BJ (cell line): ENCODE measurements at regions not wholly inside any gene's neighbourhood (a gene's known extent, or its start where the extent isn't known, plus 50 kb on each side); places are given as distances from the start of the nearest gene placed in this dataset.

Experiments used
- CTCF ChIA-PET: fragments of 350-600 bp; formaldehyde crosslinking; extraction: SDS; loops from one replicate; lab custom pipeline; 2021; ENCODE audit warnings: antibody characterized with exemption, inconsistent platforms; lab: Yijun Ruan, JAX
- POLR2A ChIA-PET: fragments of 300-600 bp; sonication (Branson Sonifier 250); formaldehyde crosslinking; extraction: SDS; loops from one replicate; lab custom pipeline; 2021; ENCODE audit warnings: antibody characterized with exemption; lab: Charles Lee
- DNase-seq: peaks from one replicate; pipeline ENCODE4 v3.0.0-alpha.2; 2011; ENCODE audit warnings: low read depth
- H3K27me3 ChIP-seq: 2 replicates; pipeline ENCODE4 v1.6.0; 2011; ENCODE audit warnings: low read length; ENCODE audit not compliant: control insufficient read depth, insufficient read depth
- H3K36me3 ChIP-seq: 2 replicates; pipeline ENCODE4 v1.5.1; 2011; ENCODE audit warnings: low read length; ENCODE audit not compliant: control insufficient read depth, insufficient read depth
- H3K4me3 ChIP-seq: 2 replicates; pipeline ENCODE4 v1.5.1; 2011; ENCODE audit warnings: low read depth, mild to moderate bottlenecking, control low read depth, low read length
- TF ChIP-seq, protein P1 (sequence below): IDR thresholded peaks from 2 replicates; pipeline ENCODE4 v1.5.1; 2011; ENCODE audit warnings: low read depth, mild to moderate bottlenecking, control low read depth, inconsistent platforms, low read length, moderate library complexity; ENCODE audit not compliant: insufficient read depth

GRCh38 chr7:8353991-8354390 is 79.4 kb upstream of the NXPH1 start:
- Histone ChIP-seq H3K27me3 (no peaks in the 10 kb centered on the region), H3K36me3 (no peaks in the 10 kb centered on the region), H3K4me3 (no peak overlapping the region)
- TF ChIP-seq, protein P1, sequence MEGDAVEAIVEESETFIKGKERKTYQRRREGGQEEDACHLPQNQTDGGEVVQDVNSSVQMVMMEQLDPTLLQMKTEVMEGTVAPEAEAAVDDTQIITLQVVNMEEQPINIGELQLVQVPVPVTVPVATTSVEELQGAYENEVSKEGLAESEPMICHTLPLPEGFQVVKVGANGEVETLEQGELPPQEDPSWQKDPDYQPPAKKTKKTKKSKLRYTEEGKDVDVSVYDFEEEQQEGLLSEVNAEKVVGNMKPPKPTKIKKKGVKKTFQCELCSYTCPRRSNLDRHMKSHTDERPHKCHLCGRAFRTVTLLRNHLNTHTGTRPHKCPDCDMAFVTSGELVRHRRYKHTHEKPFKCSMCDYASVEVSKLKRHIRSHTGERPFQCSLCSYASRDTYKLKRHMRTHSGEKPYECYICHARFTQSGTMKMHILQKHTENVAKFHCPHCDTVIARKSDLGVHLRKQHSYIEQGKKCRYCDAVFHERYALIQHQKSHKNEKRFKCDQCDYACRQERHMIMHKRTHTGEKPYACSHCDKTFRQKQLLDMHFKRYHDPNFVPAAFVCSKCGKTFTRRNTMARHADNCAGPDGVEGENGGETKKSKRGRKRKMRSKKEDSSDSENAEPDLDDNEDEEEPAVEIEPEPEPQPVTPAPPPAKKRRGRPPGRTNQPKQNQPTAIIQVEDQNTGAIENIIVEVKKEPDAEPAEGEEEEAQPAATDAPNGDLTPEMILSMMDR: no peak
- POLR2A ChIA-PET: no interaction called here
- no peak for DNase-seq
- CTCF ChIA-PET: no interaction called here

DNA sequence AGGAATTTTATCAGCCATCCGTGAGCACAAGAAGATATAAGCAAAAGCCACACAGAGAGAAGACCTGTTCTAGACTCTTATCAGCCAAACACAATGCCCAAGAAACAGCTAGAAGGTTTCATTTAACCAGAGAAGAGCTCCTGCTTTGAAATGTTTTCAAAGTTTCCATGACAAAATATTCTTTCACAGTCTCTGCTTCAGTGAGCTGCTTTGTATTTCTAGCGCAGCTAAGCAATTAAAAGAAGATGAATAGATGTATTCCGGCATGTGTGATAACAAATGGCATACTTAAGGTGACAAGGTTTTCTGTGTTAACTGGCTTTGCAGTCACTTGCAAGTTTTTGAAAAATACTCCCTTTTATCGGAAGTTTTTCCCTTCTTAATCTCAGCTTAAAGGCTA is 78.9 kb upstream of the NXPH1 start:
- ChIA-PET CTCF (no interaction called here), POLR2A (no interaction called here)
- TF ChIP-seq, protein P1: no peak
- H3K4me3 ChIP-seq: no peak overlapping the region
- no peaks in the 10 kb centered on the region for H3K27me3 ChIP-seq
- no peaks in the 10 kb centered on the region for H3K36me3 ChIP-seq
- DNase-seq: no peak

DNA sequence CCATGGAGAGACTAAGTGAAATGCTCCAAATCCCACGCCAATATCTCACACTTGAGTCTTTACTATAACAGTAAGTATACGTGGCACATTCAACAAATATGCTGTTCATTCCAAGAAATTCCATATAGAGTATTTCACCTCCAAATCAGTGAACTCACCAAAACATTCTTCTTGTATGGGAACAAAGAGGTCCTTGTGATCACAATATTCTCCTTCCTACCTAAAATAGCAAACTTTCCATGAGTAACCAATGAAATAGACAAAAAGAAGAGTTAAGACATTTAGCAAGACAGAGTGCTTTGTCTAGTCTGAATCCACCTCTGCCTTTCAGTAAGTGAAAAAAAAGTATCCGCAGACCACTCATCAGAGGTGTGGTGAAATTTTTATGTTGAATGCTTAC is 77.3 kb upstream of the NXPH1 start:
- H3K36me3 ChIP-seq: no peaks in the 10 kb centered on the region
- POLR2A ChIA-PET: no interaction called here
- H3K4me3 ChIP-seq: no peak overlapping the region
- CTCF ChIA-PET: no interaction called here
- TF ChIP-seq, protein P1: no peak
- DNase-seq: no peak
- no peaks in the 10 kb centered on the region for H3K27me3 ChIP-seq

DNA sequence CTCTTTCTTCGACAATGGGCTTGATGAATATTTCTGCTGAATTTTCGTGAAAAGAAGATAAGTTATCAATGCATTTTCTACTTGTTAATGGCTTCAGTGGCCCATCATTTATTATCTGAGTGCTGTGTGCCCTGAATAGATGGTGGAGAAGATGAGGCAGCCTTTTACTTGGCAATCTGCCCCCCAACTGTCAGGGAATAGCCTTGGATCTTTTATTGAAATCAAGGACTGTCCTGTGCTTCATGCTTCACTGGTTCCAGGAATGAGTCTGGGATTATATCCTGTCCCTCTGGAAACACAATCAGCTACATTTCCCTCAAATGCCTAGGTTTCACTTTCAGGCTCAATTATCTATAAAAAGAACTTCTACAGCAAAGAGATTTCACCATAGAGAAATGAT is 75.9 kb upstream of the NXPH1 start:
- Histone ChIP-seq H3K36me3 (no peaks in the 10 kb centered on the region), H3K27me3 (no peaks in the 10 kb centered on the region), H3K4me3 (no peak overlapping the region)
- CTCF ChIA-PET: no interaction called here
- POLR2A ChIA-PET: no interaction called here
- TF ChIP-seq, protein P1: no peak
- DNase-seq: no peak

- Histone ChIP-seq H3K4me3 (no peak overlapping the region), H3K27me3 (no peaks in the 10 kb centered on the region), H3K36me3 (no peaks in the 10 kb centered on the region)
- TF ChIP-seq, protein P1: no peak
- ChIA-PET POLR2A (no interaction called here), CTCF (no interaction called here)
- DNase-seq: no peak
These were observed 72.8 kb upstream of the NXPH1 start for GRCh38 chr7:8360564-8361153.
